Cardiac muscle cell (in vitro differentiated cells and primary cell): ENCODE measurements at regions not wholly inside any gene's neighbourhood (a gene's known extent, or its start where the extent isn't known, plus 50 kb on each side); places are given as distances from the start of the nearest gene placed in this dataset.

Experiments used
- DNase-seq, 2 donors: peaks; one replicate each; pipeline versions ENCODE4 v3.0.0 to v3.0.0-alpha.2; 2010 to 2017; ENCODE audit warnings: low read depth in 1 of 2, low spot score in 1 of 2
- H3K27ac ChIP-seq: fragments of 200-600 bp; sonication (generic); 2 replicates; pipeline ENCODE4 v1.5.1; 2016
- H3K27me3 ChIP-seq: fragments of 200-600 bp; sonication (generic); 2 replicates; pipeline ENCODE4 v1.6.0; 2016; ENCODE audit warnings: control low read depth
- H3K36me3 ChIP-seq: fragments of 200-600 bp; sonication (generic); 2 replicates; pipeline ENCODE4 v1.5.1; 2016; ENCODE audit warnings: control low read depth
- H3K4me1 ChIP-seq: fragments of 200-600 bp; sonication (generic); 2 replicates; pipeline ENCODE4 v1.8.1; 2017; ENCODE audit warnings: low read depth, mild to moderate bottlenecking, mixed run types
- H3K4me3 ChIP-seq: fragments of 200-600 bp; sonication (generic); 2 replicates; pipeline ENCODE4 v1.5.1; 2016; ENCODE audit warnings: mild to moderate bottlenecking
- H3K9me3 ChIP-seq: fragments of 200-600 bp; sonication (generic); 2 replicates; pipeline ENCODE4 v1.5.1; 2017; ENCODE audit warnings: low read depth, mild to moderate bottlenecking, control low read depth
- TF ChIP-seq, protein P1 (sequence below): IDR thresholded peaks from 2 replicates; pipeline ENCODE4 v1.5.1; 2012; ENCODE audit warnings: low read depth, mild to moderate bottlenecking, low read length

DNA sequence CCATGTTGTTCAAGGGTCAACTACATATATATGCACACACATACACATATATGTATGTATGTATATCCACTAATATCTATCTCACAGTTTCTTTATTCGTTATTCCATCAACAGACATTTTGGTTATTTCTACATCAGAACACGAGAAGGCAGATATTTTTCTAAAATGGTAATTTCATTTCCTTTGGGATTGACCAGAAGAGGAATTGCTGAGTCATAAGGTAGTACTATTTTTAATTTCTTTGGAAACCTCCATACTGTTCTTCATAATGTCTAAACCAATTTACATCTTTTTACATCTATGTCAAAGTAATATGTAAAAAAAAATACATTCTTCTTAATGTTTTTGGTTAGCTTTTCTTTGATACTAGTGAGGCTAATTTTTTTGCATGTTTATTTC lies 630.7 kb upstream of the GCFC2 start:
- TF ChIP-seq, protein P1, sequence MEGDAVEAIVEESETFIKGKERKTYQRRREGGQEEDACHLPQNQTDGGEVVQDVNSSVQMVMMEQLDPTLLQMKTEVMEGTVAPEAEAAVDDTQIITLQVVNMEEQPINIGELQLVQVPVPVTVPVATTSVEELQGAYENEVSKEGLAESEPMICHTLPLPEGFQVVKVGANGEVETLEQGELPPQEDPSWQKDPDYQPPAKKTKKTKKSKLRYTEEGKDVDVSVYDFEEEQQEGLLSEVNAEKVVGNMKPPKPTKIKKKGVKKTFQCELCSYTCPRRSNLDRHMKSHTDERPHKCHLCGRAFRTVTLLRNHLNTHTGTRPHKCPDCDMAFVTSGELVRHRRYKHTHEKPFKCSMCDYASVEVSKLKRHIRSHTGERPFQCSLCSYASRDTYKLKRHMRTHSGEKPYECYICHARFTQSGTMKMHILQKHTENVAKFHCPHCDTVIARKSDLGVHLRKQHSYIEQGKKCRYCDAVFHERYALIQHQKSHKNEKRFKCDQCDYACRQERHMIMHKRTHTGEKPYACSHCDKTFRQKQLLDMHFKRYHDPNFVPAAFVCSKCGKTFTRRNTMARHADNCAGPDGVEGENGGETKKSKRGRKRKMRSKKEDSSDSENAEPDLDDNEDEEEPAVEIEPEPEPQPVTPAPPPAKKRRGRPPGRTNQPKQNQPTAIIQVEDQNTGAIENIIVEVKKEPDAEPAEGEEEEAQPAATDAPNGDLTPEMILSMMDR: no peak
- Histone ChIP-seq H3K4me1 (no peaks in the 10 kb centered on the region), H3K27ac (no peak overlapping the region), H3K36me3 (no peaks in the 10 kb centered on the region), H3K9me3 (no peaks in the 10 kb centered on the region), H3K4me3 (no peak overlapping the region), H3K27me3 (no peaks in the 10 kb centered on the region)
- DNase-seq: no peak

DNA sequence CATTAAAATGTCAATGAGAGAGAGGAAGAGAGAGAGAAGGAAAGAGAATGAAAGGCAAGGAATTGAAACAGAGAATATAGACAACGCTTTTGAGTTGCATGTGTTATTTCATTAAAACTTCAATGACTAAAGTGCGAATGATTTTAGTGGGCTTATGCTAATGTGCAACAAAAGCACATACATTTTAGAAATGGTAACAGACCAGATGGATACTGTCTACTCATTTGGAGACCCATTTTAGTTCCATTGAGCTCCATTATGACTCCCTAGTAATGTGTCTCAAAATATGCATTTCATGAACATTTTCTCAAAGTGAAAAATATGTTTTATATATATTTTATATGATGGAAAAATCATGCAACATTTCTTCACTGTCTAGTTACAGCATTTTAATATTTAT lies 622.2 kb upstream of the GCFC2 start:
- no peaks in the 10 kb centered on the region for H3K9me3 ChIP-seq
- no peaks in the 10 kb centered on the region for H3K36me3 ChIP-seq
- H3K27ac ChIP-seq: no peak overlapping the region
- H3K4me3 ChIP-seq: no peak overlapping the region
- H3K4me1 ChIP-seq: no peaks in the 10 kb centered on the region
- TF ChIP-seq, protein P1: no peak
- H3K27me3 ChIP-seq: no peaks in the 10 kb centered on the region
- no peak for DNase-seq

DNA sequence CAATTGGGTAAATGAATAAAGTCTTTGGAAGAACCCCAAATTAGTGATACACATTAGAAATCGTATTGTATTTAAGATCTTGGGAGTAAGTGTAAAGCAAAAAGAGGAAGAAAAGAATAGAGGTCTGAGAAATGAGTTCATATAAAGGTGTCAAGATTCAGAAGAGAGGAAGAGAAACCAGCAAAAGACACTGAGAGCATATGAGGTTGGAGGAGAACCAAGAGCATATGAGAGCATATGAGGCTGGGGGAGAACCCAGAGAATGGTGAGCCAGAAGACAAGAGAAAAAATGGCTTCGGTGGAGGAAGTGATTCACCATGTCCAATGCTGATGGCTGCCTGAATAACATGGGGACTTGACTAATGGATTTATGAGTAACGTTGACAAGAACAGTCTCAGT lies 620.1 kb upstream of the GCFC2 start:
- Histone ChIP-seq H3K4me1 (no peaks in the 10 kb centered on the region), H3K27ac (no peak overlapping the region), H3K27me3 (no peaks in the 10 kb centered on the region), H3K9me3 (no peaks in the 10 kb centered on the region), H3K36me3 (no peaks in the 10 kb centered on the region), H3K4me3 (no peak overlapping the region)
- TF ChIP-seq, protein P1: no peak
- no peak for DNase-seq

DNA sequence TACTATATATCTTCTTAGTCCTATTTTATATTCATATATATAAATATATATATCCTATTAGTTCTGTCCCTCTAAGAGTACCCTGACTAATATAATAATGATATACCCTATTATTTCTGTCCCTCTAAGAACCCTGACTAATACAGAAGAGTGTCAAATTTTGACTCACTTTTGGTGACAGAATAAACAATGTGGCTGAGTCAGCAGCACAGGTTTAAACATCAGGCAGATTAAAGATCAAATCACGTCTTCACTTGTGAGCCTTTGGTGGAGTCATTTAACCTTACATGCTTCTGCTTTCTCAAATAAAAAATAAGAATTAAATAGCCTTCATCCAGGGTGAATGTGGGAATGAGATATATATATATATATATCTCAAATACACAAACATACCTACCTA lies 615.9 kb upstream of the GCFC2 start:
- no peaks in the 10 kb centered on the region for H3K27me3 ChIP-seq
- no peaks in the 10 kb centered on the region for H3K4me1 ChIP-seq
- no peak overlapping the region for H3K27ac ChIP-seq
- H3K36me3 ChIP-seq: no peaks in the 10 kb centered on the region
- TF ChIP-seq, protein P1: no peak
- no peak overlapping the region for H3K4me3 ChIP-seq
- no peak for DNase-seq
- no peaks in the 10 kb centered on the region for H3K9me3 ChIP-seq

DNA sequence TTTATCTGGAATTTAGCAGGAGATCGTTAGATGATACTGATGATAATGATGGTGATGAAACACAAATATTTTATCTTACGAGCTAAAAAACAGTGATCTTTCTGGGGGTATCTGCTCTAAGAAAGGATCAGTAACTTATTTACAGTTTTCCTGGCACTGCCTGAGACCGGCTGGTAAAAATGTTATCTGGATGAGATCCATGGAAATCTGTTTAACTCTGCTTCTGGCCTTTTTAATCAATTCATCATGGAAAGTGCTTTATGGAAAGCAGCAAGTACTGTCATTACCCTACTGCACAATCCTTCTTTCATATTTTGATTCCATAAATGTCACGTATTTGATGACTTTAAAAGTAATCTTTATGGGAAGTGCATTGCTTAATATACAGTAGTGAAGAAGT lies 612.7 kb upstream of the GCFC2 start:
- H3K27me3 ChIP-seq: no peaks in the 10 kb centered on the region
- no peak for DNase-seq
- H3K27ac ChIP-seq: no peak overlapping the region
- no peaks in the 10 kb centered on the region for H3K4me1 ChIP-seq
- H3K36me3 ChIP-seq: no peaks in the 10 kb centered on the region
- no peaks in the 10 kb centered on the region for H3K9me3 ChIP-seq
- H3K4me3 ChIP-seq: no peak overlapping the region
- TF ChIP-seq, protein P1: no peak

DNA sequence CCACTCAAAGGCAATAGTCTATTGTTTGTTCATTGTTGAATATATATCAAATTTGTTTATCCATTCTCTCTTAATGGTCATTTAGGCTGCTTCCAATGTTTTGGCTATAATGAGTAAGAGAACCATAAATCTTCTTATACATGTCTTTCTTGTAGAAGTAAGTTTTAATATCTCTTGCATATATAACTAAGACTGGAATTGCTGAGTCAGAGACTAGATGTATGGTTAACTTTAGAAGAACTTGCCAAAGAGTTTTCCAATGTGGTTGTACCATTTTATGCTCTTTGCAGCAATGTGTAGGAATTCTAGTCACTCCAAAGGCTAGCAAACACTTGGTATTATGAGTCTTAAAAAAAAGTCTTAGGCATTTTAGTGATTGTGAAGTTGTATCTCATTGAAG lies 610.0 kb upstream of the GCFC2 start:
- DNase-seq: no peak
- TF ChIP-seq, protein P1: no peak
- Histone ChIP-seq H3K4me3 (no peak overlapping the region), H3K27me3 (no peaks in the 10 kb centered on the region), H3K36me3 (no peaks in the 10 kb centered on the region), H3K4me1 (no peaks in the 10 kb centered on the region), H3K9me3 (no peaks in the 10 kb centered on the region), H3K27ac (no peak overlapping the region)
